ENCODE measurements at regions not wholly inside any gene's neighbourhood (a gene's known extent, or its start where the extent isn't known, plus 50 kb on each side); places are given as distances from the start of the nearest gene placed in this dataset.

DNA sequence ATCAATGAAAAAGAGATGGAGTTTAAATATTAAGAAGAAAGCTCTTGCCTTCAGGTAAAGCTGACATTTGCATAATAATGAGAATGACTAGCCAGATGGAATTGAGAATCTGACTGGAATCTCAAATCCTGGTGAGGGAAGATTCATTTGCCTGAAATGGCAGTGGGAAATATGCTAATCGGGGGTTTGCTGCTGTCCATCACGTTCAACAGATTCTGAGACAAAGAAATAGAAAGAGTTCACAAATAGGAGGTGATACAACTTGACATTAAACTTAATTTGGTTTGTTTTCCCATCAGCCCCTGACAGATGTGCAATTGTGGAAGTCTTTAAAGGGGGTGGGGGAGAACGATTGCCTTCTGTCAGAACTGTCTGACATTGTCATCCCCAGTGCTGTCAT, 347.4 kb downstream of the PDCD6IP start:
- no peak for TF ChIP-seq POLR2A (IDR thresholded peaks at IDR 0.05; ENCODE audit: low read length)
- TF ChIP-seq GATA1 (IDR thresholded peaks at IDR 0.05; ENCODE audit: low read depth, low read length), result no peak
